ENCODE measurements at regions not wholly inside any gene's neighbourhood (a gene's known extent, or its start where the extent isn't known, plus 50 kb on each side); places are given as distances from the start of the nearest gene placed in this dataset.

- Histone ChIP-seq H3K36me3 (ENCODE audit: control insufficient read depth, insufficient read depth, low read length) (no peaks in the 10 kb centered on the region), H4K20me1 (ENCODE audit: control insufficient read depth, extremely low read depth, insufficient read depth, low read length) (no peaks in the 10 kb centered on the region), H3K79me2 (ENCODE audit: control insufficient read depth, insufficient read depth, low read length) (no peaks in the 10 kb centered on the region), H3K4me2 (ENCODE audit: extremely low read depth, insufficient read depth, low read length) (no peak overlapping the region), H3K27me3 (ENCODE audit: control insufficient read depth, insufficient read depth, low read length) (no peaks in the 10 kb centered on the region), H3K4me3 (replicated peaks in 1 of 4; ENCODE audit: control extremely low read depth in 1 of 4, insufficient read depth in 1 of 4, low read depth in 3 of 4, low read length in 4 of 4) (no peak overlapping the region), H3K9ac (ENCODE audit: insufficient read depth, low read length) (no peak overlapping the region), H3K4me1 (ENCODE audit: control insufficient read depth, extremely low read depth, insufficient read depth, low read length) (no peaks in the 10 kb centered on the region), H3K9me3 (ENCODE audit: control insufficient read depth, insufficient read depth, low read depth, low read length) (no peaks in the 10 kb centered on the region), H3K27ac (ENCODE audit: insufficient read depth, low read length) (no peak overlapping the region), H2AFZ (ENCODE audit: low read length) (no peak overlapping the region)
- TF ChIP-seq EZH2 (IDR thresholded peaks at IDR 0.05; ENCODE audit: low read length, missing control alignments) (no peak), CTCF (conservative IDR thresholded peaks at IDR 0.05 in 1 of 2, IDR thresholded peaks at IDR 0.05 in 1 of 2; ENCODE audit: low read depth in 1 of 2, low read length in 2 of 2) (no peak)
- DNase-seq (ENCODE audit: low read depth in 2 of 2) = no peak
These were observed 386.8 kb downstream of the SLITRK6 start for GRCh38 chr13:85412448-85412847.

- no peaks in the 10 kb centered on the region for H3K27me3 ChIP-seq (ENCODE audit: control insufficient read depth, insufficient read depth, low read length)
These were observed 387.6 kb downstream of the SLITRK6 start for GRCh38 chr13:85411591-85411990.

GRCh38 chr13:85408415-85408814 lies 390.8 kb downstream of the SLITRK6 start:
- Histone ChIP-seq H3K36me3 (ENCODE audit: control insufficient read depth, insufficient read depth, low read length) (no peaks in the 10 kb centered on the region), H2AFZ (ENCODE audit: low read length) (no peak overlapping the region), H3K4me2 (ENCODE audit: extremely low read depth, insufficient read depth, low read length) (no peak overlapping the region), H3K27me3 (ENCODE audit: control insufficient read depth, insufficient read depth, low read length) (no peaks in the 10 kb centered on the region), H3K9ac (ENCODE audit: insufficient read depth, low read length) (no peak overlapping the region), H3K9me3 (ENCODE audit: control insufficient read depth, insufficient read depth, low read depth, low read length) (no peaks in the 10 kb centered on the region), H3K4me1 (ENCODE audit: control insufficient read depth, extremely low read depth, insufficient read depth, low read length) (no peaks in the 10 kb centered on the region), H3K79me2 (ENCODE audit: control insufficient read depth, insufficient read depth, low read length) (no peaks in the 10 kb centered on the region), H3K27ac (ENCODE audit: insufficient read depth, low read length) (no peak overlapping the region), H4K20me1 (ENCODE audit: control insufficient read depth, extremely low read depth, insufficient read depth, low read length) (no peaks in the 10 kb centered on the region), H3K4me3 (replicated peaks in 1 of 4; ENCODE audit: control extremely low read depth in 1 of 4, insufficient read depth in 1 of 4, low read depth in 3 of 4, low read length in 4 of 4) (no peak overlapping the region)
- no peak for TF ChIP-seq CTCF (conservative IDR thresholded peaks at IDR 0.05 in 1 of 2, IDR thresholded peaks at IDR 0.05 in 1 of 2; ENCODE audit: low read depth in 1 of 2, low read length in 2 of 2)
- TF ChIP-seq EZH2 (IDR thresholded peaks at IDR 0.05; ENCODE audit: low read length, missing control alignments) = no peak
- DNase-seq (ENCODE audit: low read depth in 2 of 2) = no peak

More at GRCh38 chr13:85411591-85411990, 387.6 kb downstream of the SLITRK6 start:
- no peak overlapping the region for H2AFZ ChIP-seq (ENCODE audit: low read length)
- no peak for TF ChIP-seq EZH2 (IDR thresholded peaks at IDR 0.05; ENCODE audit: low read length, missing control alignments)
- H3K79me2 ChIP-seq (ENCODE audit: control insufficient read depth, insufficient read depth, low read length) = no peaks in the 10 kb centered on the region
- no peak overlapping the region for H3K9ac ChIP-seq (ENCODE audit: insufficient read depth, low read length)
- H4K20me1 ChIP-seq (ENCODE audit: control insufficient read depth, extremely low read depth, insufficient read depth, low read length) = no peaks in the 10 kb centered on the region
- H3K36me3 ChIP-seq (ENCODE audit: control insufficient read depth, insufficient read depth, low read length) = no peaks in the 10 kb centered on the region
- H3K9me3 ChIP-seq (ENCODE audit: control insufficient read depth, insufficient read depth, low read depth, low read length) = no peaks in the 10 kb centered on the region
- H3K4me1 ChIP-seq (ENCODE audit: control insufficient read depth, extremely low read depth, insufficient read depth, low read length) = no peaks in the 10 kb centered on the region
- peak in 1 of 2 donors; percentile 41 for DNase-seq (ENCODE audit: low read depth in 2 of 2)
- no peak overlapping the region for H3K27ac ChIP-seq (ENCODE audit: insufficient read depth, low read length)
- no peak overlapping the region for H3K4me2 ChIP-seq (ENCODE audit: extremely low read depth, insufficient read depth, low read length)
- no peak overlapping the region for H3K4me3 ChIP-seq (replicated peaks in 1 of 4; ENCODE audit: control extremely low read depth in 1 of 4, insufficient read depth in 1 of 4, low read depth in 3 of 4, low read length in 4 of 4)
